GM21360 (cell line): ENCODE measurements at regions not wholly inside any gene's neighbourhood (a gene's known extent, or its start where the extent isn't known, plus 50 kb on each side); places are given as distances from the start of the nearest gene placed in this dataset.

Experiments used
- ATAC-seq: cut with Tn5 transposase; IDR thresholded peaks from one replicate; pipeline ENCODE4 v1.9.1; 2021; ENCODE audit warnings: mild to moderate bottlenecking, moderate library complexity; ENCODE audit not compliant: unreplicated experiment

DNA sequence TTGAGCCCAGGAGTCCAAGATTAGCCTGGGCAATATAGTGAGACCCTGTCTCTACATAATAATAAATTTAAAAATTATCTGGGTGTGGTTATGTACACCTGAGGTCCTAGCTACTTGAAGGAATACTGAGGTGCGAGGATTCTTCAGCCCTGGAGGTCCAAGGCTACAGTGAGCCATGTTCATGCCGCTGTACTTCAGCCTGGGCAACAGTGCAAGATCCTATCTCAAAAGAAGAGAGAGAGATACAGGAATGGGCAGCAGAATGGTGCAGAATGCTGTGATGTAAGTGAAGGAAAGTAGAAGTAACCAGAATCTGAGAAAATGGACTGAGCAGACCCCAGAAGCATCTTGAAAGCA is 62.7 kb upstream of the EXOC4 start:
- ATAC-seq = no peak

GRCh38 chr7:133190650-133191049 is 62.2 kb upstream of the EXOC4 start:
- ATAC-seq = no peak

DNA sequence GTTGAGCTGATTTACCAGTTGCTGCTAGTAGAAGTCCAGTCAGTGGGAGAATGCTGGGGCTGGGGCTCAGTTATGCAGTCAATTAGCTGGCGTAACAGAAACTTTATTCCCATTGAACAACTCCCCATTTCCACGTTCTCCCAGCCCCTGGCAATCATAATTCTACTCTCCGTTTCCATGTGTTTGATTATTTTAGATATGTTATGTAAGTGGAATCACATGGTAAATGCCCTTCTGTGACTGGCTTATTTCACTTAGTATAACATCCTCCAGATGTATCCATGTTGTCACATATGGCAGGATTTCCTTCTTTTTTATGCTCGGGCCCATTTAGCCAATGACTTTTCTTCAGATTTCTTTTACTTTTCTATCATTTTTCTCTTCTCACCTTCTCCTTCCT is 61.1 kb upstream of the EXOC4 start:
- ATAC-seq = no peak

- ATAC-seq = no peak
Observed at GRCh38 chr7:133195868-133196267, 57.0 kb upstream of the EXOC4 start.

GRCh38 chr7:133196856-133197612 is 55.8 kb upstream of the EXOC4 start:
- no peak for ATAC-seq

- ATAC-seq = no peak
Observed at GRCh38 chr7:133197972-133198544, 54.8 kb upstream of the EXOC4 start.

GRCh38 chr7:133199831-133200230 is 53.0 kb upstream of the EXOC4 start:
- no peak for ATAC-seq

DNA sequence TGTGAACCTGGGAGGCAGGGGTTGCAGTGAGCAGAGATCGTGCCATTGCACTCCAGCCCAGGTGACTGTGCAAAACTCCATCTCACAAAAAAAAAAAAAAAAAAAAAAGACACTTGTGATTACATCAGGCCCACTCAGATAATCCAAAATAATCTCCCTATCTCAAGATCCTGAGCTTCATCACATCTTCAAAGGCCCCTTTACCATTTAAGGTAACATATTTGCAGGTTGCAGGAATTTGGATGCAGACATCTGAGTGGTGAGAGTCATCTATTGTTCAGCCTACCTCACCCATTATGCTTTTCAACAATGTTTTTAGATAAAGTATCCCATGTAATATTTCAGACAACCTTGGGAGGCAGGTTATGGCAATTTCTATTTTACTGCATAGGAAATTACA is 51.4 kb upstream of the EXOC4 start:
- ATAC-seq = no peak

GRCh38 chr7:133202942-133203341 is 49.9 kb upstream of the EXOC4 start:
- ATAC-seq = no peak
